GM19324 (cell line): ENCODE measurements at regions not wholly inside any gene's neighbourhood (a gene's known extent, or its start where the extent isn't known, plus 50 kb on each side); places are given as distances from the start of the nearest gene placed in this dataset.
A peak's percentile ranks its signal among the peaks of the same experiment; 100 is the strongest.

Source experiments
- ATAC-seq: cut with Tn5 transposase; IDR thresholded peaks from one replicate; pipeline ENCODE4 v1.9.1; 2021; ENCODE audit warnings: mild to moderate bottlenecking, moderate library complexity; ENCODE audit not compliant: unreplicated experiment, low FRiP score

DNA sequence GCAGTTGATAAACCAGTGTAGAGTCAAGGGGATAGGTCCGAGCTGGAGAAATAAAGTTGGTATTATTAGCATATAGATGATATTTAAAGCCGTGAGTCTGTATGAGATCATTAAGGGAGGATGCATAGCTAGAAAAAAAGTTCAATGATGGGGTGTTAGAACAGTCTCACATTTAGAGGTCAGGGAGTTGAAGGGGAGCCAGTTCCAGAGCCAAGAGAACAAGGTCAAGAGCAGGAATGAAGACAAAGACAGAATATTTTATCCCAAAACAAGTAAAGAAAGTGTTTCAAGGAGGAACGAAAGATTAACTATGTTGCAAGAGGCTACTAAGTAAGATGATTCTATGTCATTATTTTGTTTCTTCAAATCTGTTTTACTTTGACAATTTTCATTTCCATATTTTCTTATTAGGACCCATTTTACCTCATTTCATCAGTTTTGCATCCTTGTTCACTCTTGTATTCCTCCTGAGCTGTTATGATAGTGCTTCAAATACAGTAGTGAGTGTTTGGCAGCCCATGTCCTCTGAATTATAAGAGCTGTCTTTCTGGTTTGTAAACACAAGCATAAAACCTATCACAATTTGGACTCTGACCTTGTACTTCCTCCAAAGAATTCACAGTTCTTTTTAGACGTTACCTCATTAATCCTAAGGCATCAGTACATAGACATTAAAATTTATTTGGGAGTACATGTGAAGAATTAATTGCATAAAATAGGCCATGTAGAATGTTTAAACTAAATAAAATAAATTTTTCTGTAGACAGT is 695.7 kb upstream of the NECTIN3 start:
- ATAC-seq, result no peak

DNA sequence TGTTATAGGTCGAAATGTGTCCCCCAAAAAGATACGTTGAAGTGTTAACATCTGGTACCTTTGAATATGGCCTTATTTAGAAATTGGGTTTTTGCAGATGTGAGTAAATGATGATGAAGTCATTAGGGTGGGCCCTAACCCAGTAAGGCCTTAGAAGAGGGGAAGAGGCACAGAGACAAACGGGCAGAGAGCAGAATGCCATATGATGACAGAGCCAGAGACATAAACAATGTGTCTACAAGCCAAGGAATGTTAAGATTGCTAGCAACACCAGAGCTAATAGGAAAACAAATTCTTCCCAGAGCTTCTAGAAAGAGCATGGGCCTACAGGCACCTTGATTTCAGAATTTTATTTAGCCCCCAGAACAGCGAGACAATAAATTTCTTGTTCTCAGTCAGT is 693.1 kb upstream of the NECTIN3 start:
- no peak for ATAC-seq

DNA sequence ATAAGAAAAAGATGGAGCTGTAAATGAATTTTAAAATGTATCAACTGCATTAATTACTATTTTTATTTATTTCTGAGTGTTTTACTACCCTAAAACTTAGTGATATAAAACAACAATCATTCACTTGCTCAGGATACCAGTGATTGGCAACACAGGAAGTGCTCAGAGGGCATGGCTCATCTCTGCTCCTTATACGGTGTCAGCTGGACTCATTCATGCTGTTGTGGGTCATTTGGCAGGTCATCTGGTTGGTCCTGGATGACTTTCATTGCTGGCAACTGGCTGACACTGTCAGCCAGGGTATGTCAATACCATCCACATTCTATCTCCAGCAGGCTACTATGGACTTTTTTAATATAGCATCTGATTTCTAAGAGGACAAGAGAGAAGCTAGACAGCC is 689.6 kb upstream of the NECTIN3 start:
- ATAC-seq, result no peak

DNA sequence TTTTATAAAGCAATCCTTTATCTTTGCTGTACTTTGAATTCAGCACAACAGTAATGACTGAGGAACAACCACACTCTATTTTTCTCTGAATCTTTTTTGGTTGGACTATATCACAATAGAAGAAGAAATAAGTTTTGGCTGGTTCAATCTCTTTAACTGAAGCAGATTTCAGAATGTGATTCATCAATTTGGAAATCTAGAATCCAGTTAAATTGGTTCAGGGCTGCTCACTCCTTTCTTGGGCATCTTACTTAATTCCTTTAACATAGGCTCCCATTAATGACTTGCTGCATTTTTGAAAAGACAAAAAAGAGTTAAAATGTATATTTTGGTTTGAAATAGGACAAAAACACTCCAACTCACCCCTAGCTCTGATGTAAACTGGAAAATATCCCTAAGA is 688.3 kb upstream of the NECTIN3 start:
- no peak for ATAC-seq

DNA sequence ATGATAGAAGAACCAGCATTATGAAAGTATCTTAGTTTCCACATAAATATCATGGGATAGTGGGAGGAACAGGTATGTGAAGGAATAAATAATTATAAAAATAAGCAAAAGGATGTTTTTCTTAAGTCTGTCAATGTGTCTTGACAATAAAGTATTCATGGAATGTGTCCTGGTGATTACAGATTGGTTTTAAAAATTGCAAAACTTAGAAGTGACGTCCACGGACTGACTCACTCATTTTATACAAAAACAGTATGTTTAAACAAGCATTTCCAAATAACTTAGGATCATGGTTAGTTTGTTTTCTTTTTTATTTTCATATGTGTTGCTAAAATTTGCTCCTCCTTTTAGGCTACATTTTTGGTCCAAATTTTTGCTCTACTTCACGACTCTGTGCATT is 687.0 kb upstream of the NECTIN3 start:
- no peak for ATAC-seq

DNA sequence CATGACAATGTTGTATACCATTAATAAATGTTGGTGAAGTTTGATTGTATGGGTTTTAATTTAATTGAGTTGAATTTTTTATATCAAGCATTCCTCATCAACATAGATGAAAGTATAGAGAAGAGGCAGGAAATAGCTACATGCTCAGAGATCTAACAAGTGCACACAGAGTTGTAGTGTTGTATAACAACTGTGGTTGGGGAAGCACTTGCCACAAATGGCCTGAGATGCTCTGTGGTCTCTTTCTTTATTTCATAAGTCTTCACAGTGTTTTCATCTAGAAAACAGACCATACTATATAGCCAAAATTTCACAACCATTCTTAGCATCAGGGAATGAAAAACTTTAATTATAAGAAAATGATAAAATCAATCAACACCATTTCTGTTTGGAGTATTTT is 682.6 kb upstream of the NECTIN3 start:
- no peak for ATAC-seq

DNA sequence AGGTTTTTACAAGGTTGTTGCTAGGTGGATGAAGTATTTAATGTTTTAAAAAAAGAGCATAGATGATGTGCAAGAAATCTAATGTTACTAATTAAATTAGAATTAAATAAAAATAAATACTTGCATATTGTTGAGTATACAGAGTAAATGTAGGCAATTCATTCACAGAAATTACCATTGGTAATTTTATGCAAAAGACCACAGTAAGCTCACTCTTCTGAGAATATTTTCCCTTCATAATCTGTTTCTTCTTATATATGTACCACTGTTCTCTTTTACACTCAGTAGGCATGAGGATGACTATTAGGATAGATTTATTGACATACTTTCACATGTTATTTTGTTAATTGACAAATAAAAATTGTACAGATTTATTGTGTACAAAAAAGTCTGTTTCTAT is 681.2 kb upstream of the NECTIN3 start:
- no peak for ATAC-seq

DNA sequence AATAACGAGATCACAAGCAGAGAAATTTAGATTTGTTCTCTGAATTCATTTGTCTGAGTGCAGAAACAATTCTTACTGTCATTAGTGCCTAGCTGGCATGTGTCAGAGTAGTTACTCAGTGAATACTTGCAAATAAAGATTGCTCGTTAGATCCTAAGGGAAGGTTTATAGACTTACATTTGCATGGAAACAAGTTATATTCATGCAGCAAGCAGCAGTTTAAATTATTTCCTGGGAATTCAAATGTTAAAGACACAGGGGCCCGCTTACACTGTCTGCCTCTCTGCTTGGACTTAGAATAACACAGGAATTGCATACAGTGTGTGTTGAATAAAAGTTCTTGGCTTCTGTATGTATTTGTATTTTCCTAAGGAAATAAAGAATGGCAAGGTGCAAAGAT is 680.6 kb upstream of the NECTIN3 start:
- no peak for ATAC-seq

DNA sequence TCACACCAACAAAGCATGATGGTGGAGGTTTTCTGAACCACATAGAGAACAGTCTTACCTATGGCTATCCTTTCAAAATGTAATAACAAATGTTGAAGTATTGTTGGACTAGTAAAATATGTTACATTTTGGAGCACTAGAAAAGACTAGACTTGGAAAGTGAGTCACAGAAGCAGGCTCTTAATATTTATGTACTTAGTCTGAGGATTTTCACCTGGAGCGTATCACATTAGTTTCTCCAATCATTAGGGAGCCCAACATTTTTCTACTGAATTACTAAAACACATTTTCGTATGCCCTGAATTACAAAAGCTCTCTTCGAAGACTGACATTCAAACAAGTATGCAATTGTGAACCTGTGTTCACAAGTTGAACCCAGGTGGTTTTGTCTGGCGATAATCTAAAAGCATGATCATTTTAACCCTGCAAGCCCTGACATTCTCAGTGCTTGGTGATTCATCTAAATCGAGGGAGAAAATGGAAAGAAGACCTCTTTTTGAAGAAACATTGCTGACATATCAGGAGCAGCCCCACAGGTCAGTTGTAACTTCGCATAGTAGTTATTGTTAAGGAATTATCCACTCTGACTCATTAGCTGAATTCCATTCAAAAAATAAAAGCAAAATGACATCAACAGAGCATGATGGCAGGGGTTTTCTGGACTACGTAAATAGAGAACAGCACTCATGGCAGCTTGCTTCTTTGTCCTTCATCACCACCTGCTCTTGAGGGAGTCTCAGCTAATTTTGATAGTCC is 679.8 kb upstream of the NECTIN3 start:
- no peak for ATAC-seq

DNA sequence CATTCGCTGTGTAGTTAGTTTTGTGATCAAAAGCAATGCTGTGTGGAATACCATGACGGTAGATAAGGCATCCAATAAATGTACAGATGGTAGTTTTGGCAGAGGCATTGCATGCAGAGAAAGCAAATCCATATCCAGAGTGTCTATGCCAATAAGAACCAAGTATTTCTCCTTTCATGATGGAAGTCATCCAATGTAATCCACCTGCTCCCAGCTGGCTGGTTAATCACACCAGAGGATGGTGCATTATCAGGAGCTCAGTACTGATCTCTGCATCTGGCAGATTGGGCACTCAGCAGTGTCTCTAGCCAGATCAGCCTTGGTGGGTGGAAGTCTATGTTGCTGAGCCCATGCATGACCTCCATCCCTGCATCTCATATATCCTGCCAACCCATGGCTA is 677.7 kb upstream of the NECTIN3 start:
- no peak for ATAC-seq

DNA sequence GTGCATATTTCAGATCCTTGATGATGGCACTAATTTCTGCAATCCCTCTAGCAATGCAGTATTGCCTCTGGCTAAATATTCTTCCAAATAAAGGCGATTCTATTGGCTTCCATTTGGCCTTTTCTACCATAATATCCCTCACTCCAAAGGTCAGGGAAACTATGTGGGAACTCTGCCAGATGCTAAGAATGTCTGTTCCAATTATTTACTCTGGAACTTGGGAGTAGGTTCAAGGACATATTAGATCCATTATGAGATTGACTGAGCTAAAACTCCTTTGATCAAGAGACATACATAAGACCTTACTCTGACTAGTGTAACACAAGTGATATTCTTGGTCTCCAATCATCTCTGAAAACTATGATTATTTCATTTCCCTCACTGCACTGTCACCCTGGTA is 674.5 kb upstream of the NECTIN3 start:
- no peak for ATAC-seq

DNA sequence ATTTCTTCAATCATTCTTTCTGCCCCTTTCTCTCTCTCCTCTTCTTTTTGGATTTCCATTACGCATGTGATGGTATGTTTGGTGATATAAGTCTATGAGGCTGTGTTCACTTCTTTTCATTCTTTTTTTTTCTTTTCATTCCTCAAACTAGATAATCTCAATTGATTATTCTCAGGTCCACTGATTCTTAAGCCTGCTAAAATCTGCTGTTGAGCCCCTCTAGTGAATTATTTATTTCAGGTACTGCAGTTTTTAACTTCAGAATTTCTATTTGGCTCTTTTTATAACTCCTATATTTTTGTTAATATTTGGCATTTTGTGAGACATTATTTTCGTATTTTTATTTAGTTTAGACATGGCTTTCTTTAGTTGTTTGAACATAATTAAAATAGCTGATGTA is 671.3 kb upstream of the NECTIN3 start:
- no peak for ATAC-seq

DNA sequence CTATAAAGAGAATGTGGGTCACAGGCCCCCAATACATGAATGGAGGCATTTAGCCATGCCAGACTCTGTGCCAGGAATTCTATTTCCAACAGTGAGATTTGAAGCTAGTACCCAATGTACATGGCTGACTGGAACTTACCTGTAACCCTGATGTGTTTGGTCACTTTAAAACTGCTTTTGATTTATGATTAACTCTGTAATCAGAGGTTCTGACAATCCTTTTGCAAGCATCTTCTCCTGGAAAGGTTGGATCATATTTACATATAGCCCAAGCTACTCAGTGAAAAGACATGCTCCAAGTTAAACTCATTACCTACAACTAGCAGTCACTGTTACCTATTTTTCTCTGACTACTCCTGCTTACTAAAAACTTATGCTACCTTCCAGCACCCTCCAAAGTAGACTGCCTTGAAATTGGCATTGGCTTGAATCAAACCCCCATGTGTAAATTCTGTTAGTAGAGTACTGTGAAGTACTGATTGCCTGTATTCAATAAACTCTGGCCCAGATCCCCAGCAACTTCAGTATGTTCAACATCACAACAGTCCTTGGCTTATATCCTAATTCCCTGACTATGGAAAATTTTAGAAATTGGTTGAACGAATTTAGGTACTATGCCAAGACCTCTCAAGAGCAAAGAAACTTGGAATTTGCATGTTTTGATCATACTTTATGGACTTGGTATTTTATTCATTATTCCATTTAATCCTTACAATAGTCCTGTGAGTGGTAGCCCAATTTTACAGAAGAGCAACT is 665.6 kb upstream of the NECTIN3 start:
- ATAC-seq, result no peak

DNA sequence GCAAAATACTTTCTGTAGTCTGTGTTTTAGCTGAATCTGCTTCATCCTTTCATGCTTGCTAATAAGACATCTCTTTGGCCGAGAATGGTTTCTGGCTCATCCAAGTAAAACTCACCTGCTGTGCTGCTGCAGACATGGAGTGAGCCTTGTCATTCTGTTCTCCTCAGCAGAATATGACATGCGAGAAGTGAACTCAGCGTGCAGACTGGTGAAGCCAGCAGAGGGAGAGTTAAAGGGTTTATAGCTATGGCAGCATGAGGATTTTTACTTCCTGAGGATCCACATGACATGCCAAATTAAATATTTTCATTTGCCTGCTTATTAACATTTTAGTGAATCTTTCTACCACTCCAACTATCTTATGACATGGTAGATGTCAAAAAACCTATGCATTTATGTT is 658.4 kb upstream of the NECTIN3 start:
- ATAC-seq, result no peak

DNA sequence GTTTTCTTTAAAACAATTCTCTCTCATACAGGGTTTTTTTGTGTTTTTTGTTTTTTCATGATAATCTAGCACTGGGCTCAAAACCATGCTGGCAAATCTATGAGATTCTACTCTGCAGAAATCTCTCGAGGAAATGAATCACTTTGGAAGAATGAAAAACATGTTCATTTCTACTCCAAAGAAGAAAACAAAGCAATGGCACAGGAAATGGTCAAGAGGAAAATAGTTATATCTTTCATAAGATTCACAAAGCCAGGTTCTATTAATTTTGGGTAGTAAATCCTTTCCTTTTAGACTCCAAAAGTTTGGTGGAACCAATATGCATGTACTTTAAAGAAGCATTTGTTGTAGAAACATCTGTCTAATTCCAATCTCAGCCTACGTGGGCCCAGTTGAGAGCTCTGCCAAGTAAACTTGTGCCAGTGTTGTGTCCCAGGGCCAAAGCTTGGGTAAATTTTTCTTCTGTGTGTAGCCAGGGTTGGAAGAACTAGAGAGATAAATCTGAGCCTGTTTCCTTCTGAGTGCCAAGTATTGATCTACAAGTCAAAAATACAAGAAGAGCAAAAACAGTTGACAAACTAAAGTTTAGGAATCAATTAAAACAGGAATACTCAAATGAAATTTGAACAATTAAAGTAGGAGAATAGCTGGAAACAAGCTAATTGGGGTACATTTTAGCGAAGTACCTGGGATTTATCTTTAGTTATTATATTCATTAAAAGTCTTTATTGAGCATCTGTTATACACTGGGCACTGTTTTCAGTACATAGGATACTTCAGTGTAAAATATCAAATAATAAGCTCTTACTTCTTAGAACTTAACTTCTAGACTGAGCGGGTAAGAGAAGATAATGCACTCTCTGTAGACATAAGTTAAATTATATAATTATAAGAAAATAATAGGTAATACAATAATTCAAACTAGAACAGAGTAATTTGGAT is 657.5 kb upstream of the NECTIN3 start:
- ATAC-seq, result no peak

DNA sequence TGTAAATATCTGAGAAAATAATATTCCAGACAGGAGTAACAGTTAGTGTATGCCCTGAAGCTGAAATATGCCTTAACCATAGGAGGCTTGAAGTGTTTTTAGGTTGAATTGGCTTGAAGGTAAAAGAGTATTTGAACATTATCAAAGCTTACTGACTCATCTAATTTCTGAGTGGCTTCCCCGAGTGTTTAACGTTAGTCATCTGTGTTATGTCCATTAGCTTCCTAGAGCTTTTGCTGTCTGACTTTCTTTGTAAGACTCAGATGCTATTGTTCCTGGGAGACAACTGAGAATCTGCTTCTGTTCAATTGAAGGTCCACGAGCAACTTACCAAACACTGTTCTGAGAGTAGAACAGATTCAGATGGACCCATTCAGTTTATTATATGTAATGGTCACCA is 656.8 kb upstream of the NECTIN3 start:
- ATAC-seq, result no peak

DNA sequence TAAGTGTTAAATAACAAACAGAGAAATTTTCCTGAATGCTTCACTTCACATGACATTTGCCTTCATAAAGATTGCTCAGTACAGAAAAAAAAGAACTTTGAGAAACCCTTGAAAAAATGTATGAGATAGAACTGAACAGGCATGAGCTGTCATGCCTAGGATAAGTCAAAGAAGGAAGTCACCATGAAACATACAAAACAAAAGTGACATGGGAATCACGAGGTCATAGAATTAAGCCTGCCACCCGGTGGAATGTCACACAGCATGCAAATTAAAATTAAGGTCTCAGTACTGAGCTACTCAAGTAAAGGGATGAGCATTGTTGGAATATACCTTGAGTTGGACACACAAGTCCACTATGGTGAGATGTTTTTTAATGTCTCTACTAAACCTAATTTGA is 652.5 kb upstream of the NECTIN3 start:
- no peak for ATAC-seq

DNA sequence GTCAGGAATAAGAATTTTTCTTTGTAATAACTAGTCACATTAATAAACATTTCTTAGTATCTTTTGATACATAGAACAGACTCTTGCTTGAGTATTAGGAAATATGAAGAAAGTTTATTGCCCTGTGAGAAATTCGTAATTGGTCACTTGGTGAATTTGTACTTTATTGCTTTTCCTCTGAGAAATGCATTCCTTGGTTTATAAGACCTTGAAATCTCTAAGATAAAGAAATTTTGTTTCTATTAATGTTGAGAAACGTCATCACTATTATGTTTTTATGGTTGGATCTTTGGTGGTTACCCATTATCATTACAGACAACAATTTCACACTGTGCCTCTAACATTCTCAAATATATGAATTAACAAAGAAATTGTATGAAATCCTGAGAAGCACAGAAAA is 652.0 kb upstream of the NECTIN3 start:
- no peak for ATAC-seq

DNA sequence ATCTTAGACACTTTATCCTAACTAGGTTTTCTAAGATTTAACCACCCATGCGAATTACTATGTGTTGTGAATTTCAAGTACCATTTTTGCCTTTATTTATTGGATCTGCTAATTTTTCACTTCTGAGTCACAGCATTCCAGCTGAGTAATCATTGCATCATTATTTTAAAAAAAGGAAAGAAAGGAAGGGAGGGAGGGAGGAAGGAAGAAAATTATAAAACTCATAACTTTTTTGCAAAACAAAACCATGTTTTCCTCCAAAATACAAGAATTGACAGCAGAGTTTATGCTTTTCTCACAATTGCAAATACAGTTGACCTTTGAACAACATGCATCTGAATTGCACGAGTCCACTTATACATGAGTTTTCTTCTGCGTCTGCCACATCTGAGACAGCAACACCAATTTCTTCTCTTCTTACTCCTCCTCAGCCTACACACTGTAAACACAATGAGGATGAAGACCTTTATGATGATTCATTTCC is 651.4 kb upstream of the NECTIN3 start:
- no peak for ATAC-seq

DNA sequence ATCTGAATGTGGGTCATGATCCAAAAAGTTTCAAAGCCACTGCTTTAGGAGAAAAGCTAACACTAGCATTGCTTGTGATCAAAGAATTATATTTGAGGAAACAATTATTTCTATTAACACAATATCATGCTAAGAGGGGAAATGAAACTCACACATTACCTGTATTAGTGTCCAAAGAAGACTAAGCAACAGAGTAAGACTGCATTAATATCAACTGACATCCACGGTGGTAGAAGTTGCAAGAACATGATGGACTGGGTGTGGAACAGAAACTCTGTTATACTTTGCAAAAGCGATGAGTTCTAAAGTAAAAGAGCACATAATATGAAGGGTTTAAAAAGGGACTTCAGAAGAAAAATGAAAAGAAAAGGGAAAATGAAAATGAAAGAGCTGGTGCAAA is 648.3 kb upstream of the NECTIN3 start:
- peak; percentile 57 for ATAC-seq
